GM21576 (cell line): ENCODE measurements at regions not wholly inside any gene's neighbourhood (a gene's known extent, or its start where the extent isn't known, plus 50 kb on each side); places are given as distances from the start of the nearest gene placed in this dataset.
"Not testable (repeated sequence)": the region's sequence is repeated elsewhere in the genome, so short reads cannot be mapped to it uniquely, and the experiment has no call there.

Experiments
- ATAC-seq: cut with Tn5 transposase; IDR thresholded peaks from one replicate; pipeline ENCODE4 v1.9.1; 2021; ENCODE audit warnings: mild to moderate bottlenecking, moderate library complexity; ENCODE audit not compliant: unreplicated experiment

- ATAC-seq = no peak
Observed at GRCh38 chr6:22349051-22349450, 52.2 kb upstream of the PRL start.

DNA sequence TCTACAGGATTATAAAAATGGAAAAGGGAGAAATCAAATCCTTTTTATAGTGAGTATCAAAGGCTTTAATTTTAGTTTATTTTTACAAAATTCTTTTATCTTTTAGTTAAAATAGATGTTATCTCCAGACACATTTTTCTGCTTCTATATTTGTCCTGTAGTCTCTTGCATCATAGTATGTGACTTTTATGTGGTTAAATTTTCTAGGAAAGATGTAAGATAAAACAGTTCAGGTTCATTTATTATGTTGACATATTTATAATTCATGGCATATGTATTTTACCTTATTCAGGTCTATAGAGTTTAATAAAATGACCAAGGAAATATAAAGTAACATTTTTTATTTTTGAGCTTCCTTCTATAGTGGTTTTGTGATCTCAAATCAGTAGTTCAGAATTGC, 52.7 kb upstream of the PRL start:
- no peak for ATAC-seq

DNA sequence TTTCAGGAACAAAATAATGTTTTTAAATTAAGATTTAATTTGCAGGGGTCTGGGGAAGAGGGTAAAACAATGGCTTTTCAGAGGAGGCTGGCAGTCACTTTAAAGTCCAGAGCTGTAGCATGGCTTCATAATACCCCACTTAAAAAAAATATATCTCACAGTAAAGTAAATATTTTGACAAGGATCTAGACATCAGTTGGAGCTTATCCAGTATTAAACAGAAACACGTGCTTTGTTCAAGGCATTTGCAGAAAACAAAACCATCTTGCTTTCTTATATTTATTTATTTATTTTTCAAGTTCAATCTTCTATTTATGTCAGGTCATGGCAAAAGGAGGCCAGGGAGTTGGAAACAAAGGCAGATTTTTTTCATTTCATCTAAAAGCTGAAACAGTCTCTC, 53.3 kb upstream of the PRL start:
- no peak for ATAC-seq

DNA sequence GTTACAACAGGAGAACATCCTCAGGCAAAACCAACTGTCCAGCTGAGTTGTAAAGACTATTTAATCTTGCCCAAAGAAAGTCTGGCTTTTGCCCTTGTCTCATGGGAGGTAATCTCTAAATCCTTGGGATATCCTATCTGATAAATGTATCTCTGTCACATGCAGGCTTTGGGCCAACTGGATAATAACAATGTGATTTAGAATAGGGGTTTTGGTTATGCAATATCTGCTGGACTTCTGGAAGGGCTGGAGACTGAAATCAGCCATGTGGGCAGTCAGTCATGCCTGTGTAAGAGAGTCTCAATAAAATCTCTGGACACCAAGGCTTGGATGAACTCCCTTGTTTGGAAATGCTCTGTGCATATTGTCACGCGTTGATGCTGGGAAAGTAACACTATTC, 56.3 kb upstream of the PRL start:
- no peak for ATAC-seq

- no peak for ATAC-seq
Observed at GRCh38 chr6:22356362-22356940, 59.6 kb upstream of the PRL start.

GRCh38 chr6:22357724-22358189, 60.9 kb upstream of the PRL start:
- no peak for ATAC-seq

DNA sequence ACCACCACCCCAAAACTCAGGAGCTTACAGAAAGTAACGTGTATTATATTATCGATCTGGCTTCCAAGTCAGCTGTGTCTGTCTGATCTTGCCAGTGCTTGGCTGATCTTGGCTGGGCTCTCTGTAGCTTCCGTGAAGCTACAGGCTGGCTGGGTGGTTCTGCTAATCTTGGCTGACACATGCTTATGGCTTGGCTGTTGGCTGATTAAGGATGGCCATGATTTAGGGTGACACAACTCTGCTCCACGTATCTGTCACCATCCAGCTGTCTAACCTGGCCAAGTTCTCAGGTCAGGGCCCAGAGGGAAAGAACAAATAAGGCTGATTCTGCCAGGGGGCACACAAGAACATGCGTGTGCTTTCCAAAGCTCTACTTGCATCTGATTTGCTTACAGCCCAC, 64.7 kb upstream of the PRL start:
- no peak for ATAC-seq

- no peak for ATAC-seq
Observed at GRCh38 chr6:22362361-22362760, 65.5 kb upstream of the PRL start.

- no peak for ATAC-seq
Observed at GRCh38 chr6:22363166-22363713, 66.4 kb upstream of the PRL start.

DNA sequence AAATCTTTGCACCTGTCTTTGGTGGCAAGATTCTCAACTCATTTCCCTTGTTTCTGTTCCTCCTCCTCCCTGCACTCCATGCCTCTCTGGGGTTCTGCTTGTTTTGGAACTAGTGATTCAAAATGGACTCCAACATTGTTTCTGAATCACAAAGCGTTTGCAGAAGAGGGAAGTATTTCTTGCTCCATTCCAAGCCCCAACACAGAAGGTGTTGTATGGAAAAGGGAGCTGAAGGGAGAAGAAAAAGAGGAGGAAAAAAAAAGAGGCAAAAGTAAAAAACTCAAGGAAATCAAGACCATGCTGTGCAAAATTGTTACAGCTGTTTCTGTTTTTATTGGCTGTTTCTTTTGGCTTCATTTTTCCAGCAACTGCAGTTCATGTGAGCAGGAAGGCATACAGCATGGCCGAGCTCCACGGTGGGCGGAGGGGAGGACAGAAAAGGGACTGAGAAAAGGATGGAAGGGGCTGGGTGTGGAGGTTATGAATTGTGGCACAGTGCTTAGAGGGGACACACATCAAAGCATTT, 66.9 kb upstream of the PRL start:
- ATAC-seq = no peak

GRCh38 chr6:22364306-22364705, 67.5 kb upstream of the PRL start:
- no peak for ATAC-seq

- ATAC-seq = no peak
Observed at GRCh38 chr6:22366214-22366613, 69.4 kb upstream of the PRL start.

- ATAC-seq = no peak
Observed at GRCh38 chr6:22367346-22367745, 70.5 kb upstream of the PRL start.

DNA sequence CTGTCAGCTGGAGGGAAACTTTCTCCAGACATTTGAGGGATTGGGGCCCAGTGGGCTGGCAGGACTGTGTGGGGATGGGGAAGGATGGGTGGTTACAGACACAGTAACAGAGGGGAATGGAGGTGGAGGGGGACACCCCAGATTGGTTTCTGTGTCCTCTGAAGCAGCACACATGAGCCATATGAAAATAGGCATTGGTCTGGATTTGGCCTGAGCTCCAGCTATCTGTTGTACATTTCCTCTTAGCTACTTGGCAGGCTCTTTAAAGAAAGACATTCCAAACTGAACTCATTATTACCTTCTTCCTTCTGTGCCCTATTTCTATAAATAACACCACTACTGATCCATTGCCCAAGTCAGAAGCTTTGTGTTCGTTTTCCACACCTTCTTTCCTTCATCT, 72.0 kb upstream of the PRL start:
- ATAC-seq = no peak

DNA sequence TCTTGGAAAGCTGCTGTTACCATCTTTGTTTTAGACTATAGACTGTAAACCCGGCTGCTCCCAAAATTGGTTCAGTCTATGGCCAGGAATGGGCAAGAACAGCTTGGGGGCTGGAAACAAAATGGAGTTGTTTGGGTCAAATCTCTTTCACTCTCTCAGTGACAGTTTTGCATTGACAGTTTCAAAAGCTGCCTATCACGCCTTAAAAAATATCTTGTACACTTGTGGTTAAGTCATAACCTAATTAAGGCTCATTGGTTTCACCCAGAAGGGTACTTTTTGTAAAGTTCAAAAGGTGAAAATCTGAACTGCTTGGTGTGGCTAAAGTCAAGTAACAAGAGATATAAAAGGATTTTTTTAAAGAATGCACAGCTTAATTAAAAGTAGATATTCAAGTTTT, 76.1 kb upstream of the PRL start:
- peak; percentile 75 for ATAC-seq

- not testable (repeated sequence) for ATAC-seq
Observed at GRCh38 chr6:22374950-22375349, 78.1 kb upstream of the PRL start.

DNA sequence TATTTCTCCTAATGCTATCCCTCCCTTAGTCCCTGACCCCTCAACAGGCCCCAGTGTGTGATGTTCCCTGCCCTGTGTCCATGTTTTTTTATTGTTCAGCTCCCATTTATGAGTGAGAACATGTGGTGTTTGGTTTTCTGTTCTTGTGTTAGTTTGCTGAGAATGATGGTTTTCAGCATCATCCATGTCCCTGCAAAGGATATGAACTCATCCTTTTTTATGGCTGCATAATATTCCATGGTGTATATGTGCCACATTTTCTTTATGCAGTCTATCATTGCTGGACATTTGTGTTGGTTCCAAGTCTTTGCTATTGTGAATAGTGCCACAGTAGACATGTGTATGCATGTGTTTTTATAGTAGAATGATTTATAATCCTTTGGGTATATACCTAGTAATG, 79.5 kb upstream of the PRL start:
- not testable (repeated sequence) for ATAC-seq

DNA sequence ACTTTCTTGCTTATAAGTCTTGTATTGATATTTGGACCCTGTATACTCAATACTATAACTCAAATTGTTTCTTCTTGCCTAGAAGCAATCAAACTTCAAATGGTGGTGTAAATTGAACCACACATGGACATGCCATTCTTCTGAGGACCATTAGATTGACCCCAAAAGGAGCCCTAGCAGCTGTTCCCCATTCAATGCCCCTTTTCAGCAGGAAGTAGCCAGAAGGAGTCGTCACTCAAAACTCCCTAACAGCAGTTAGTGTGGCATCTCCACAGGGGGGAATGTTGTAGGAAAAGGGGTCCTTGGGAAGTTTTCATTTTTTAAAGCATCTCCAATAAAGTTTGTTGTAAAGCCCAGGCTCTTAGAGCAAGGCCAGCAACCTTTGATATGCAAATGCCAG, 81.7 kb upstream of the PRL start:
- ATAC-seq = not testable (repeated sequence)

DNA sequence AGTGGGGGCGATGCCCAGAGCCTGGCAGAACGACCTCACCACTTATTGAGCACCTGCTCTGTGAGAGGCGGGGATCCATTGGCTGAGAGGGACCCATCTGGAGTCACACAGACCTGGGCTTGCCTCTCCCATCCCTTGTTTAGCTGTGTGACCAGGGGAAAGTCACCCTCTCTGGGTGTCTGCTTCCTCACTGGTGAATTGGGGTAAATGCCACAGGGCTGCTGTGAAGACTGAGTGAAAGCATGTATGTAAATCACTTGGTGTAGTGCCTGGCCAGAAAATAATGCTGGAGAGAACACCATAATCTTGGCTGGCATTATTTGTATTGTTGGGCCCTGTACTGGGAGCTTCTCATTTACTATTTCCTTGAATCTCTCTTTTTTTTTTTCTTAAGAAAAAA, 83.4 kb upstream of the PRL start:
- ATAC-seq = no peak

- ATAC-seq = no peak
Observed at GRCh38 chr6:22381845-22382544, 85.2 kb upstream of the PRL start.

DNA sequence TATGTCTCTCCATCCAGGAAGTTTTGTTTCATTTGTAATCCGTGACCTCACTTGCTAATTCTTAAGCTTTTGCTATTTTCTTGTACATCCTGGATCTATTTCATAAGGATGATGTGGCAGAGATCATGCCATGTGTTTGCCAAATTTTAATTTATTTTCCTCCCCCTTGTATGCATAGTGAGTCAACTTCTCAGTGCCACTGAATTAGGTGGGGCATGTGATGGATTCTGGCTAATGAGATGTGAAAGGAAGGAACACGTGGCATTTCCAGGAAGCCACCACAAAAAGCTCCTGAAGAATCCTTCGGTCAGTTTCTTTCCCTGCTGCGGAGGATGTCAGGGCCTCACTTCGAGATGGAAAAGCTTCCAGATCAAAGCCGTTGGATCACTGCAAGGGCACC, 86.2 kb upstream of the PRL start:
- no peak for ATAC-seq

GRCh38 chr6:22392711-22393110, 95.9 kb upstream of the PRL start:
- ATAC-seq = no peak
